HG02884 (cell line): ENCODE measurements at regions not wholly inside any gene's neighbourhood (a gene's known extent, or its start where the extent isn't known, plus 50 kb on each side); places are given as distances from the start of the nearest gene placed in this dataset.

Experiments used
- ATAC-seq: cut with Tn5 transposase; IDR thresholded peaks from one replicate; pipeline ENCODE4 v1.9.1; 2021; ENCODE audit warnings: mild to moderate bottlenecking, moderate library complexity; ENCODE audit not compliant: unreplicated experiment

GRCh38 chr9:105912157-105912862, 218.0 kb downstream of the TMEM38B start:
- ATAC-seq, result no peak

- no peak for ATAC-seq
Measured at GRCh38 chr9:105912863-105913516, 218.6 kb downstream of the TMEM38B start.

GRCh38 chr9:105921057-105921726, 226.9 kb downstream of the TMEM38B start:
- ATAC-seq, result no peak

- no peak for ATAC-seq
Measured at GRCh38 chr9:105928416-105928815, 234.1 kb downstream of the TMEM38B start.

GRCh38 chr9:105930011-105930627, 235.8 kb downstream of the TMEM38B start:
- ATAC-seq, result no peak

- no peak for ATAC-seq
Measured at GRCh38 chr9:105932276-105932675, 237.9 kb downstream of the TMEM38B start.

- ATAC-seq, result no peak
Measured at GRCh38 chr9:105950448-105950847, 256.1 kb downstream of the TMEM38B start.

GRCh38 chr9:105950894-105951293, 256.6 kb downstream of the TMEM38B start:
- no peak for ATAC-seq

- no peak for ATAC-seq
Measured at GRCh38 chr9:105954517-105954916, 260.2 kb downstream of the TMEM38B start.

GRCh38 chr9:105957830-105958229, 263.5 kb downstream of the TMEM38B start:
- ATAC-seq, result no peak

GRCh38 chr9:105958587-105958986, 264.2 kb downstream of the TMEM38B start:
- ATAC-seq, result no peak

GRCh38 chr9:105959531-105959930, 265.2 kb downstream of the TMEM38B start:
- ATAC-seq, result no peak

- peak; percentile 47 for ATAC-seq
Measured at GRCh38 chr9:105963343-105964099, 269.2 kb downstream of the TMEM38B start.

- ATAC-seq, result no peak
Measured at GRCh38 chr9:105964156-105964555, 269.8 kb downstream of the TMEM38B start.

GRCh38 chr9:105966834-105967233, 272.5 kb downstream of the TMEM38B start:
- ATAC-seq, result no peak

- no peak for ATAC-seq
Measured at GRCh38 chr9:105967248-105967647, 272.9 kb downstream of the TMEM38B start.

GRCh38 chr9:105967797-105968196, 273.5 kb downstream of the TMEM38B start:
- ATAC-seq, result no peak

GRCh38 chr9:105968811-105969466, 274.6 kb downstream of the TMEM38B start:
- no peak for ATAC-seq

- no peak for ATAC-seq
Measured at GRCh38 chr9:105969636-105970035, 275.3 kb downstream of the TMEM38B start.

- ATAC-seq, result no peak
Measured at GRCh38 chr9:105971986-105972385, 277.6 kb downstream of the TMEM38B start.
